Peyer's patch (tissue), 4 donors: ENCODE measurements at regions not wholly inside any gene's neighbourhood (a gene's known extent, or its start where the extent isn't known, plus 50 kb on each side); places are given as distances from the start of the nearest gene placed in this dataset.

Source experiments
- POLR2A ChIP-seq, 2 donors: fragments of 450-650 bp; IDR thresholded peaks; one replicate each; pipeline ENCODE4 v1.5.1; 2017; ENCODE audit warnings: antibody characterized with exemption in 2 of 2, mild to moderate bottlenecking in 2 of 2, moderate library complexity in 2 of 2
- TF ChIP-seq, protein P1 (sequence below), 6 experiments: fragments of 450-650 bp in 4 of 6; fragments of 200-600 bp in 2 of 6; sonication (generic) in 1 of 6; IDR thresholded peaks; one replicate each; pipeline ENCODE4 v1.5.1; 2017 to 2019; ENCODE audit warnings: antibody characterized with exemption in 6 of 6, mild to moderate bottlenecking in 3 of 6, moderate library complexity in 1 of 6

- TF ChIP-seq, protein P1, sequence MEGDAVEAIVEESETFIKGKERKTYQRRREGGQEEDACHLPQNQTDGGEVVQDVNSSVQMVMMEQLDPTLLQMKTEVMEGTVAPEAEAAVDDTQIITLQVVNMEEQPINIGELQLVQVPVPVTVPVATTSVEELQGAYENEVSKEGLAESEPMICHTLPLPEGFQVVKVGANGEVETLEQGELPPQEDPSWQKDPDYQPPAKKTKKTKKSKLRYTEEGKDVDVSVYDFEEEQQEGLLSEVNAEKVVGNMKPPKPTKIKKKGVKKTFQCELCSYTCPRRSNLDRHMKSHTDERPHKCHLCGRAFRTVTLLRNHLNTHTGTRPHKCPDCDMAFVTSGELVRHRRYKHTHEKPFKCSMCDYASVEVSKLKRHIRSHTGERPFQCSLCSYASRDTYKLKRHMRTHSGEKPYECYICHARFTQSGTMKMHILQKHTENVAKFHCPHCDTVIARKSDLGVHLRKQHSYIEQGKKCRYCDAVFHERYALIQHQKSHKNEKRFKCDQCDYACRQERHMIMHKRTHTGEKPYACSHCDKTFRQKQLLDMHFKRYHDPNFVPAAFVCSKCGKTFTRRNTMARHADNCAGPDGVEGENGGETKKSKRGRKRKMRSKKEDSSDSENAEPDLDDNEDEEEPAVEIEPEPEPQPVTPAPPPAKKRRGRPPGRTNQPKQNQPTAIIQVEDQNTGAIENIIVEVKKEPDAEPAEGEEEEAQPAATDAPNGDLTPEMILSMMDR (IDR thresholded peaks at IDR 0.05), result no peak
- no peak for TF ChIP-seq POLR2A (IDR thresholded peaks at IDR 0.05)
Measured at GRCh38 chr17:65403626-65404025, 157.8 kb downstream of the AXIN2 start.
